ENCODE measurements at regions not wholly inside any gene's neighbourhood (a gene's known extent, or its start where the extent isn't known, plus 50 kb on each side); places are given as distances from the start of the nearest gene placed in this dataset.

DNA sequence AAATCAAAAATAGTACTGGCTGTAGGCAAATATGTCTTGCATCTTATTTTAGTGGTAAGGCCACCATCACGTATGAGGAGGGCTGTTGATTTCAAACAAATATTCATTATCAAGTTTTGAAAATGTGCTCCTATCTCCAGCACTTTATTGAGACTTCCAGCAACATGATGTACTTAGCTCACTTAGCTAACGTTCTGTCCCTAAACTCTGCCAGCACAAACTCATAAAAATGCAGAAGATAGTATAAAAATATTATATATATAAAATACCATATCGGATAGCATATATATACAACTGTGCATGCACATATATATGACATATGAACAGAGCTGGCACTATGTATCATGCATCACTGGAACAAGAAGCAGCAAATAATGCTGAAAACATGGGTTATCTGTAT is 762.3 kb downstream of the C6orf118 start (continued):
- TF ChIP-seq, protein P1, sequence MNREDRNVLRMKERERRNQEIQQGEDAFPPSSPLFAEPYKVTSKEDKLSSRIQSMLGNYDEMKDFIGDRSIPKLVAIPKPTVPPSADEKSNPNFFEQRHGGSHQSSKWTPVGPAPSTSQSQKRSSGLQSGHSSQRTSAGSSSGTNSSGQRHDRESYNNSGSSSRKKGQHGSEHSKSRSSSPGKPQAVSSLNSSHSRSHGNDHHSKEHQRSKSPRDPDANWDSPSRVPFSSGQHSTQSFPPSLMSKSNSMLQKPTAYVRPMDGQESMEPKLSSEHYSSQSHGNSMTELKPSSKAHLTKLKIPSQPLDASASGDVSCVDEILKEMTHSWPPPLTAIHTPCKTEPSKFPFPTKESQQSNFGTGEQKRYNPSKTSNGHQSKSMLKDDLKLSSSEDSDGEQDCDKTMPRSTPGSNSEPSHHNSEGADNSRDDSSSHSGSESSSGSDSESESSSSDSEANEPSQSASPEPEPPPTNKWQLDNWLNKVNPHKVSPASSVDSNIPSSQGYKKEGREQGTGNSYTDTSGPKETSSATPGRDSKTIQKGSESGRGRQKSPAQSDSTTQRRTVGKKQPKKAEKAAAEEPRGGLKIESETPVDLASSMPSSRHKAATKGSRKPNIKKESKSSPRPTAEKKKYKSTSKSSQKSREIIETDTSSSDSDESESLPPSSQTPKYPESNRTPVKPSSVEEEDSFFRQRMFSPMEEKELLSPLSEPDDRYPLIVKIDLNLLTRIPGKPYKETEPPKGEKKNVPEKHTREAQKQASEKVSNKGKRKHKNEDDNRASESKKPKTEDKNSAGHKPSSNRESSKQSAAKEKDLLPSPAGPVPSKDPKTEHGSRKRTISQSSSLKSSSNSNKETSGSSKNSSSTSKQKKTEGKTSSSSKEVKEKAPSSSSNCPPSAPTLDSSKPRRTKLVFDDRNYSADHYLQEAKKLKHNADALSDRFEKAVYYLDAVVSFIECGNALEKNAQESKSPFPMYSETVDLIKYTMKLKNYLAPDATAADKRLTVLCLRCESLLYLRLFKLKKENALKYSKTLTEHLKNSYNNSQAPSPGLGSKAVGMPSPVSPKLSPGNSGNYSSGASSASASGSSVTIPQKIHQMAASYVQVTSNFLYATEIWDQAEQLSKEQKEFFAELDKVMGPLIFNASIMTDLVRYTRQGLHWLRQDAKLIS (CRISPR knock-in tag; IDR thresholded peaks at IDR 0.05) = no peak
- TF ChIP-seq, protein P2, sequence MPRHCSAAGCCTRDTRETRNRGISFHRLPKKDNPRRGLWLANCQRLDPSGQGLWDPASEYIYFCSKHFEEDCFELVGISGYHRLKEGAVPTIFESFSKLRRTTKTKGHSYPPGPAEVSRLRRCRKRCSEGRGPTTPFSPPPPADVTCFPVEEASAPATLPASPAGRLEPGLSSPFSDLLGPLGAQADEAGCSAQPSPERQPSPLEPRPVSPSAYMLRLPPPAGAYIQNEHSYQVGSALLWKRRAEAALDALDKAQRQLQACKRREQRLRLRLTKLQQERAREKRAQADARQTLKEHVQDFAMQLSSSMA (CRISPR knock-in tag; IDR thresholded peaks at IDR 0.05) = no peak
- TF ChIP-seq TSC22D4 (tag; IDR thresholded peaks at IDR 0.05) = no peak

DNA sequence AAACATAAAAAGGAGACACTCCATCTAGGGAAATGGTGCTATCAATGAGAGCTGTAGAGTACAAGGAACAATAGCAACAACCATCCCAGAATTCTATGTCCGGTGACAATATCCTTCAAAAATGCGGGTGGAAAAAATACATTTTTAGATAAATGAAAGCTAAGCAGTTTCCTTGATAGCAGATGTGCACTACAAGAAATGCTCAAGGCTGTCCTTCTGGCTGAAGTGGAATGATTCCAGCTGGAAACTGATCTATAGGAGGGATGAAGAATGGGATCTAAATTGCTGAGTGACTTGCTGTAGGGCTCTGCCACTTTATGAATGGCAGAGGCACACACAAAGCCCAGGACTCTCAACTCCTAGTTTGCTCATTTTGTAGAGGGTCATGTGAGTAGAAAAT is 763.1 kb downstream of the C6orf118 start:
- BruUV-seq (replicated peaks) = no TSS peak
- ATAC-seq = no peak
- CTCF ChIA-PET (ENCODE audit: low intra/inter-chr PET ratio) = no interaction called here

More for the DNA sequence above, 763.1 kb downstream of the C6orf118 start:
- Histone ChIP-seq H3K4me1 (replicated peaks in 1 of 2; ENCODE audit: control insufficient read depth in 2 of 2, insufficient read depth in 2 of 2, low read length in 2 of 2) (no peaks in the 10 kb centered on the region), H3K27me3 (ENCODE audit: control insufficient read depth in 2 of 2, insufficient read depth in 2 of 2, low read length in 2 of 2) (no peaks in the 10 kb centered on the region), H3K79me2 (ENCODE audit: control insufficient read depth, insufficient read depth, low read length) (no peaks in the 10 kb centered on the region), H3K9me3 (replicated peaks; ENCODE audit: control insufficient read depth, insufficient read depth, low read depth, low read length) (no peaks in the 10 kb centered on the region; the same call in 1 of the 2 replicates), H3K9ac (ENCODE audit: insufficient read depth in 1 of 2, low read depth in 2 of 2, low read length in 2 of 2) (no peak overlapping the region), H2AFZ (ENCODE audit: low read depth, low read length) (no peak overlapping the region), H3K9me1 (ENCODE audit: control insufficient read depth, insufficient read depth, low read length) (no peaks in the 10 kb centered on the region), H3K27ac (ENCODE audit: extremely low read depth, low read depth, low read length) (no peak overlapping the region), H3K36me3 (ENCODE audit: control insufficient read depth, insufficient read depth, low read length) (no peaks in the 10 kb centered on the region), H3K4me3 (no peak overlapping the region), H4K20me1 (replicated peaks; ENCODE audit: control insufficient read depth, insufficient read depth, low read length) (no peaks in the 10 kb centered on the region), H3K4me2 (ENCODE audit: insufficient read depth, low read length) (no peak overlapping the region)
- no peak for DNase-seq (ENCODE audit: extremely low read depth in 1 of 4, low spot score in 3 of 4)
- POLR2A ChIA-PET = no interaction called here
- in situ Hi-C loops (cut with MboI) = no loop called here
- intact Hi-C loops (cut with micrococcal nuclease) = no loop called here
- WGBS (ENCODE audit: insufficient coverage, low coverage, missing lambda C conversion rate) = 0% methylated on average over 2 of the region's 2 CpGs
- FAIRE-seq = no peak
- TF ChIP-seq HDAC1 (IDR thresholded peaks at IDR 0.05) (no peak), ELF1 (tag; IDR thresholded peaks at IDR 0.05) (no peak), RBM15 (IDR thresholded peaks at IDR 0.05; ENCODE audit: insufficient read depth, low read length) (no peak), CHD4 (IDR thresholded peaks at IDR 0.05; ENCODE audit: insufficient read depth, insufficient replicate concordance, low read depth, low read length, poor library complexity, severe bottlenecking) (no peak), FOXP1 (CRISPR knock-in tag; IDR thresholded peaks at IDR 0.05) (no peak), RBM25 (IDR thresholded peaks at IDR 0.05; ENCODE audit: low read depth, low read length, severe bottlenecking) (no peak), NCOA2 (IDR thresholded peaks at IDR 0.05; ENCODE audit: partially characterized antibody in 2 of 2) (no peak)
- TF ChIP-seq, protein P3, sequence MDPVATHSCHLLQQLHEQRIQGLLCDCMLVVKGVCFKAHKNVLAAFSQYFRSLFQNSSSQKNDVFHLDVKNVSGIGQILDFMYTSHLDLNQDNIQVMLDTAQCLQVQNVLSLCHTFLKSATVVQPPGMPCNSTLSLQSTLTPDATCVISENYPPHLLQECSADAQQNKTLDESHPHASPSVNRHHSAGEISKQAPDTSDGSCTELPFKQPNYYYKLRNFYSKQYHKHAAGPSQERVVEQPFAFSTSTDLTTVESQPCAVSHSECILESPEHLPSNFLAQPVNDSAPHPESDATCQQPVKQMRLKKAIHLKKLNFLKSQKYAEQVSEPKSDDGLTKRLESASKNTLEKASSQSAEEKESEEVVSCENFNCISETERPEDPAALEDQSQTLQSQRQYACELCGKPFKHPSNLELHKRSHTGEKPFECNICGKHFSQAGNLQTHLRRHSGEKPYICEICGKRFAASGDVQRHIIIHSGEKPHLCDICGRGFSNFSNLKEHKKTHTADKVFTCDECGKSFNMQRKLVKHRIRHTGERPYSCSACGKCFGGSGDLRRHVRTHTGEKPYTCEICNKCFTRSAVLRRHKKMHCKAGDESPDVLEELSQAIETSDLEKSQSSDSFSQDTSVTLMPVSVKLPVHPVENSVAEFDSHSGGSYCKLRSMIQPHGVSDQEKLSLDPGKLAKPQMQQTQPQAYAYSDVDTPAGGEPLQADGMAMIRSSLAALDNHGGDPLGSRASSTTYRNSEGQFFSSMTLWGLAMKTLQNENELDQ (CRISPR knock-in tag; IDR thresholded peaks at IDR 0.05; ENCODE audit: borderline replicate concordance) = no peak
- TF ChIP-seq, protein P4, sequence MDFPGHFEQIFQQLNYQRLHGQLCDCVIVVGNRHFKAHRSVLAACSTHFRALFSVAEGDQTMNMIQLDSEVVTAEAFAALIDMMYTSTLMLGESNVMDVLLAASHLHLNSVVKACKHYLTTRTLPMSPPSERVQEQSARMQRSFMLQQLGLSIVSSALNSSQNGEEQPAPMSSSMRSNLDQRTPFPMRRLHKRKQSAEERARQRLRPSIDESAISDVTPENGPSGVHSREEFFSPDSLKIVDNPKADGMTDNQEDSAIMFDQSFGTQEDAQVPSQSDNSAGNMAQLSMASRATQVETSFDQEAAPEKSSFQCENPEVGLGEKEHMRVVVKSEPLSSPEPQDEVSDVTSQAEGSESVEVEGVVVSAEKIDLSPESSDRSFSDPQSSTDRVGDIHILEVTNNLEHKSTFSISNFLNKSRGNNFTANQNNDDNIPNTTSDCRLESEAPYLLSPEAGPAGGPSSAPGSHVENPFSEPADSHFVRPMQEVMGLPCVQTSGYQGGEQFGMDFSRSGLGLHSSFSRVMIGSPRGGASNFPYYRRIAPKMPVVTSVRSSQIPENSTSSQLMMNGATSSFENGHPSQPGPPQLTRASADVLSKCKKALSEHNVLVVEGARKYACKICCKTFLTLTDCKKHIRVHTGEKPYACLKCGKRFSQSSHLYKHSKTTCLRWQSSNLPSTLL (IDR thresholded peaks at IDR 0.05) = no peak

Measured in K562 (cell line).